ENCODE measurements at regions not wholly inside any gene's neighbourhood (a gene's known extent, or its start where the extent isn't known, plus 50 kb on each side); places are given as distances from the start of the nearest gene placed in this dataset.
"Not testable (repeated sequence)": the region's sequence is repeated elsewhere in the genome, so short reads cannot be mapped to it uniquely, and the experiment has no call there.

GRCh38 chr11:130673698-130674097, 225.3 kb downstream of the ADAMTS15 start:
- Histone ChIP-seq H3K9ac (no peak overlapping the region), H3K4me3 (no peak overlapping the region), H3K4me2 (no peak overlapping the region), H3K4me1 (peaks cover 15 to 23% (median 17%) of the 10 kb centered on the region in 10 experiments), H3K36me3 (no peaks in the 10 kb centered on the region), H3K27me3 (no peaks in the 10 kb centered on the region), H4K20me1 (no peaks in the 10 kb centered on the region), H3K27ac (no peak overlapping the region), H3K9me3 (replicated peaks in 1 of 11) (peaks cover 6 to 15% (median 12%) of the 10 kb centered on the region in 11 experiments)
- no peak for TF ChIP-seq Cebpa-rat (IDR thresholded peaks at IDR 0.05)

DNA sequence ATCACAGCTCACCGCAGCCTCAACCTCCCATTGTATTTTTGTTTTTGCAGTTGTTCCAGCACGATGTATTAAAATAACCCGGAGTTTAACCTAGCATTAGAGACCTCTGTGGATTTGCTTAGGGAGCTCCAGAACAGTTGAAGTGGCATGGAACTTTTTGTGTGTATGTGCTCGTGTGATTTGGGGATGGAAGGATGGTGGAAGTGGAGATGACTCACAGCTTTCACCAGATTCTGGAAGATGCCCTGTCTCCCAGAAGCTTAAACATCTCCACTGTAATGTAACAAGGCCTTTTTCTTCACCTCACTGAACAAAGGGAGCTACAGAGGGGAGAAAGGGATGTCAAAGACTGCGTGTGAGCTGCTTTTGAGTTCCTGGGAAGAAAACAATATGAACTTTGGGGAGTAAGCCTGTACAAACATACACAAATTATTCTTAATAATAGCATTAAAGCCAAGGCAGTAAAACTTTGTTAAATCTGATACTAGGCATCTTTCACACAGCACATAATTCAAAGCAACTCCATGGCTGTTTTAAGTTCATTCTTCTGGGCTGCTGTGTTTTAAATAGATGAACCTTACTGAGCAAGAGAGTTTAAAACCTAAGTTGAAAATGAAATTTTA, 226.4 kb downstream of the ADAMTS15 start:
- Histone ChIP-seq H3K27ac (peak overlapping the region in 3 of 11 experiments; percentile 20 to 50 (median 40); a peak in 6 of 22 replicates), H3K9ac (peak overlapping the region in 3 of 11 experiments; percentile 9 to 20 (median 11); a peak in 1 of 22 replicates), H3K27me3 (no peaks in the 10 kb centered on the region), H3K9me3 (replicated peaks in 1 of 11) (peaks cover 16 to 26% (median 23%) of the 10 kb centered on the region in 11 experiments), H3K4me2 (peak overlapping the region; percentile 64 to 88 (median 71)), H3K4me3 (no peak overlapping the region), H3K4me1 (peaks cover 15 to 18% (median 15%) of the 10 kb centered on the region in 10 experiments), H4K20me1 (no peaks in the 10 kb centered on the region), H3K36me3 (no peaks in the 10 kb centered on the region)
- TF ChIP-seq Cebpa-rat (IDR thresholded peaks at IDR 0.05) = no peak

DNA sequence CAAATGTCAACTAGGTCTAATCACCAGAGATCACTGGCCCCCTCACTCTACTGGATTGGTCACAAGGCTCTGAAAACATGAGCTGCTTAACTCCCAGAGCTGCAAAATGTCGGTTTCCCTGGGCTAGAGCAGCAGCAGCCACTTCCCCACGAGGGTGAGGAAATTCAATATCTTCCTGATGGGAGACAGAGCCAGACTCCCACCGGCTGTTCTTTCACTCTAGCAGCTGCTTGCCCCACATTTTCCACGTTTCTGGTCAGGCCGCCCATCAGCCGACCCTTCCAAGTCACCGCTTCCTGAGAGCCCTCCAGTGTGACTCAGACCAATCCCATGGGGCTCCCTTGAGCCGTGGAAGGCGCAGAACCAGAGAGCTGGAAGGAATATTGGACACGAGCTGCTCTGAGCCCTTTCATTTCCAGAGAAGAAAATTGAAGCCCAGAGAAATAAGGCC, 227.0 kb downstream of the ADAMTS15 start:
- peak overlapping the region in 3 of 11 experiments; percentile 20 to 50 (median 40); a peak in 6 of 22 replicates for H3K27ac ChIP-seq

DNA sequence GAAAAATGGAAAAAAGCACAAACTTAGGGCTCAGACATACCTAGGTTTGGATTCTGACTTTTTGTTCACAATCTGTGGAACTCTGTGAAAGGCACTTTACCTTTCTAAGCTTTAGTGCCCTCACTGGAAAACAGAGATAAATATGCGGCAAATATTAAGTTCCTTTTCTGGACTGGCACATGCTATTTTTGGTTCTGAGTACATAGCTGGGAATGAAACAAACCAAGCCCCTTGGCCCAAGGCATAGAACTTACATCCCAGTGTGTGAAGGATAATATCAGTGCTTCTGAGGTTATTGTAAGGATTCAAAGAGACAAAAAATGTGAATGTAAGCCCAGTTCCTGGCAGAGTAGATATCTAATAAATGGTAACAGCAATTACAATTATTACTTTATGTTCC, 227.5 kb downstream of the ADAMTS15 start:
- Histone ChIP-seq H4K20me1 (no peaks in the 10 kb centered on the region), H3K4me3 (no peak overlapping the region), H3K27ac (peak overlapping the region in 1 of 11 experiments; percentile 20; a peak in 1 of 22 replicates), H3K9ac (0 out of 22 replicates have a peak overlapping the region, but pooled peaks of 1 of the 11 experiments have one; percentile 20), H3K4me1 (peaks cover 15 to 18% (median 15%) of the 10 kb centered on the region in 10 experiments), H3K4me2 (peak overlapping the region; percentile 64 to 88 (median 71)), H3K9me3 (replicated peaks in 1 of 11) (peaks cover 24 to 37% (median 32%) of the 10 kb centered on the region in 11 experiments), H3K27me3 (no peaks in the 10 kb centered on the region), H3K36me3 (no peaks in the 10 kb centered on the region)
- no peak for TF ChIP-seq Cebpa-rat (IDR thresholded peaks at IDR 0.05)

More for the DNA sequence above, 227.0 kb downstream of the ADAMTS15 start:
- Histone ChIP-seq H3K9me3 (replicated peaks in 1 of 11) (peaks cover 20 to 32% (median 27%) of the 10 kb centered on the region in 11 experiments), H3K4me2 (peak overlapping the region; percentile 64 to 88 (median 71)), H3K4me1 (peaks cover 15 to 18% (median 15%) of the 10 kb centered on the region in 10 experiments), H3K9ac (peak overlapping the region in 2 of 11 experiments; percentile 9 to 20; a peak in 1 of 22 replicates), H3K27me3 (no peaks in the 10 kb centered on the region), H4K20me1 (no peaks in the 10 kb centered on the region), H3K4me3 (no peak overlapping the region), H3K36me3 (no peaks in the 10 kb centered on the region)
- no peak for TF ChIP-seq Cebpa-rat (IDR thresholded peaks at IDR 0.05)

DNA sequence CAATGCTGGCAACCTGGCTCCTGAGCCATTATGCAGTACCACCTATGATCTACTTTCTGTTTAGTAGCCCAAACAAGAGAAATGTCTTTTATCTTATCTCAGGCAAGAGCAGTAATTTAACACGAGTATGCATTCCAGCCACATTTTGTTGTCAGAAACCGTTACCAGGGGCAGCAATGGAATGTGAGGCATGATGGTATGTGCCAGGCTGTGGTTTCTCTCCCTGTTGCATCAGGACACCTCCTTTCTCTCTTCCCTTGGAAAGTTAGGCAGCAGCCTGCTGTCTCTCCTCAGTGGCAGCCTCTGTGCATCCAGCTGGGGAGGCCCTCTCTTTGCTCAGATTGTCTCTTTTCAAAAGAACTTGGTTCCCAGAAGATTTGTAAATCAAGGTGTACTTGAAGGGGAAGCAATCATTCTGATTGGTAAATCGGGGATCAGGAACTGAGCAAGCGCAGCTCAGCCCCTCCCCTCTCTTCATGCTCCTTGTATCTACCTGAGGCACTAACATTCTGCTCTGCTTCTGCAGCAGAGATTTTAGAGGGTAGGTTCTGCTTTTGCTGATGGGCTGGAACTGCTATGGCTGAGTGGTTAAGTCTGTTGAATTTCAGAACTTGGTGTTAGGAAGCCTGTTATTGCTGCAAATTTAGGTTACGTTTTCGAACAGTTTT, 229.2 kb downstream of the ADAMTS15 start:
- no peaks in the 10 kb centered on the region for H3K36me3 ChIP-seq
- H3K4me3 ChIP-seq = no peak overlapping the region
- H3K27ac ChIP-seq = no peak overlapping the region
- peaks cover 15 to 18% (median 15%) of the 10 kb centered on the region in 10 experiments for H3K4me1 ChIP-seq
- H3K27me3 ChIP-seq = no peaks in the 10 kb centered on the region
- TF ChIP-seq Cebpa-rat (IDR thresholded peaks at IDR 0.05) = no peak
- H3K9ac ChIP-seq = no peak overlapping the region
- no peaks in the 10 kb centered on the region for H4K20me1 ChIP-seq
- H3K9me3 ChIP-seq (replicated peaks in 1 of 11) = peaks cover 40 to 54% (median 49%) of the 10 kb centered on the region in 11 experiments
- H3K4me2 ChIP-seq = no peak overlapping the region

- Histone ChIP-seq H3K4me1 (peaks cover 15 to 18% (median 15%) of the 10 kb centered on the region in 10 experiments), H3K9me3 (replicated peaks in 1 of 11) (peaks cover 45 to 61% (median 55%) of the 10 kb centered on the region in 11 experiments), H3K27me3 (no peaks in the 10 kb centered on the region), H3K36me3 (no peaks in the 10 kb centered on the region), H3K4me2 (no peak overlapping the region), H3K4me3 (no peak overlapping the region), H3K27ac (no peak overlapping the region), H3K9ac (no peak overlapping the region), H4K20me1 (no peaks in the 10 kb centered on the region)
- TF ChIP-seq Cebpa-rat (IDR thresholded peaks at IDR 0.05) = no peak
Observed at GRCh38 chr11:130679247-130679646, 230.8 kb downstream of the ADAMTS15 start.

- not testable (repeated sequence) for H3K4me3 ChIP-seq, H3K36me3 ChIP-seq, H3K9ac ChIP-seq, H3K27ac ChIP-seq, H4K20me1 ChIP-seq, H3K27me3 ChIP-seq, H3K4me1 ChIP-seq, H3K4me2 ChIP-seq
- H3K9me3 ChIP-seq (replicated peaks in 1 of 11) = peaks cover 45 to 61% (median 54%) of the 10 kb centered on the region in 11 experiments
Observed at GRCh38 chr11:130682471-130682870, 233.8 kb downstream of the SNX19 start.

GRCh38 chr11:130689222-130689908, 226.9 kb downstream of the SNX19 start:
- no peak for TF ChIP-seq Cebpa-rat (IDR thresholded peaks at IDR 0.05)
- peak overlapping the region in 6 of 11 experiments; percentile 14 to 48 (median 32); a peak in 8 of 22 replicates for H3K4me2 ChIP-seq

GRCh38 chr11:130691581-130691980, 224.7 kb downstream of the SNX19 start:
- Histone ChIP-seq H3K4me1 (peaks cover 0 to 10% (median 6%) of the 10 kb centered on the region in 10 experiments; a peak in 10 of 20 replicates), H3K27me3 (no peaks in the 10 kb centered on the region), H3K27ac (no peak overlapping the region), H3K9ac (no peak overlapping the region), H4K20me1 (no peaks in the 10 kb centered on the region), H3K4me2 (no peak overlapping the region), H3K9me3 (replicated peaks in 1 of 11) (no peaks in the 10 kb centered on the region), H3K4me3 (no peak overlapping the region), H3K36me3 (no peaks in the 10 kb centered on the region)
- no peak for TF ChIP-seq Cebpa-rat (IDR thresholded peaks at IDR 0.05)

More at GRCh38 chr11:130689222-130689908, 226.9 kb downstream of the SNX19 start:
- Histone ChIP-seq H3K27me3 (no peaks in the 10 kb centered on the region), H4K20me1 (no peaks in the 10 kb centered on the region), H3K9me3 (replicated peaks in 1 of 11) (no peaks in the 10 kb centered on the region), H3K9ac (no peak overlapping the region), H3K36me3 (no peaks in the 10 kb centered on the region), H3K4me1 (peaks cover 0 to 10% (median 6%) of the 10 kb centered on the region in 10 experiments; a peak in 10 of 20 replicates), H3K4me3 (no peak overlapping the region), H3K27ac (no peak overlapping the region)
